DND-41 (cell line): ENCODE measurements at regions not wholly inside any gene's neighbourhood (a gene's known extent, or its start where the extent isn't known, plus 50 kb on each side); places are given as distances from the start of the nearest gene placed in this dataset.

ENCODE experiments used
- EZH2 ChIP-seq: IDR thresholded peaks from 3 replicates; pipeline ENCODE4 v1.6.1; 2012; ENCODE audit warnings: borderline replicate concordance, low read depth, mild to moderate bottlenecking, moderate library complexity, low read length, inconsistent platforms; ENCODE audit not compliant: severe bottlenecking
- TF ChIP-seq, protein P1 (sequence below): IDR thresholded peaks from 2 replicates; pipeline ENCODE4 v1.5.1; 2012; ENCODE audit warnings: borderline replicate concordance, low read length, moderate library complexity, mild to moderate bottlenecking; ENCODE audit not compliant: poor library complexity, severe bottlenecking; ENCODE audit errors: extremely low read depth

DNA sequence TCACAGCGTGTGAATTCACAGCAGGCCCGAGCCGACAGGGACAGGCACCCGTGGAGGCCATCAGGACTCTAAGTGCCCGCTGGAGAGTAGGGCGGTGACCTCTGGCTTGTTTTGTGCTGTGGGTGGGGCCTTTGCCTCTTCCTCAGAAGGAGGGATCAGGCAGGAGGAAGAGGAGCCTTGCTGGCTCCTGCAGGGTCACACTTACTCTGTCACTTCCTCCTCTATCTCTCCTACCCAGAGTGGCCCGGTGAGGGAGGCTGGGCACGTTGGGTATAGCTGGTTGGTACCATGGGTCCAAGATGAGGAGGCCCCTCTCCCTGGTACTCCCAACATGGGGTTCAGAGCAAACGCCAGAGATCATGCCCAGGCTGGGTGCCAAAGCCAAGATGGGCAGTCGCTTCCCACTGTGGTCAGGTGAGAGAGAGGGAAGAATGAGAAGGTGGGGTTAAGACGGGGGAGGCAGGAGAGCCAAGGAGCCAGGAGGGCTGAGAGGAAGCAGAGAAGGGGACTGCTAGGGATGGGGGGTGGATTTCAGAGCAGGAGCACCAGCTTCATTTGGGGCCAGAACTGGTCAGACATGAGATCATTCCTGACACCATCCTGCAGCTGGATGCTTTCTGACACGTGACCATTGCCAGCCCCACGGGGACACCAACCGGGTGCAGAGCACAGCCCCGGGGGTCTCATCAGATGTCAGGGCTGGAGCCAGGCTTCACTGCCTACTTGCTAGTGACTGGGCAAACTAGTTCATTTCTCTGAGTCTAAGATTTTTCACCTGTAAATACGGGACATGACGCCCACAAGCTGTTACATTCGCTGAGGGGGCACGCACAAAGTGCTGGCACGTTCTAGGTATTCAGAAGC lies 54.8 kb upstream of the CACUL1 start:
- TF ChIP-seq, protein P1, sequence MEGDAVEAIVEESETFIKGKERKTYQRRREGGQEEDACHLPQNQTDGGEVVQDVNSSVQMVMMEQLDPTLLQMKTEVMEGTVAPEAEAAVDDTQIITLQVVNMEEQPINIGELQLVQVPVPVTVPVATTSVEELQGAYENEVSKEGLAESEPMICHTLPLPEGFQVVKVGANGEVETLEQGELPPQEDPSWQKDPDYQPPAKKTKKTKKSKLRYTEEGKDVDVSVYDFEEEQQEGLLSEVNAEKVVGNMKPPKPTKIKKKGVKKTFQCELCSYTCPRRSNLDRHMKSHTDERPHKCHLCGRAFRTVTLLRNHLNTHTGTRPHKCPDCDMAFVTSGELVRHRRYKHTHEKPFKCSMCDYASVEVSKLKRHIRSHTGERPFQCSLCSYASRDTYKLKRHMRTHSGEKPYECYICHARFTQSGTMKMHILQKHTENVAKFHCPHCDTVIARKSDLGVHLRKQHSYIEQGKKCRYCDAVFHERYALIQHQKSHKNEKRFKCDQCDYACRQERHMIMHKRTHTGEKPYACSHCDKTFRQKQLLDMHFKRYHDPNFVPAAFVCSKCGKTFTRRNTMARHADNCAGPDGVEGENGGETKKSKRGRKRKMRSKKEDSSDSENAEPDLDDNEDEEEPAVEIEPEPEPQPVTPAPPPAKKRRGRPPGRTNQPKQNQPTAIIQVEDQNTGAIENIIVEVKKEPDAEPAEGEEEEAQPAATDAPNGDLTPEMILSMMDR: no peak
- TF ChIP-seq EZH2: no peak
